ENCODE measurements at regions not wholly inside any gene's neighbourhood (a gene's known extent, or its start where the extent isn't known, plus 50 kb on each side); places are given as distances from the start of the nearest gene placed in this dataset.

GRCh38 chr4:59240011-59240410, 1960.1 kb upstream of the ADGRL3 start:
- Histone ChIP-seq H3K4me1 (no peaks in the 10 kb centered on the region), H3K27me3 (no peaks in the 10 kb centered on the region), H3K9me3 (peaks cover 0 to 5% (median 0%) of the 10 kb centered on the region in 4 donors), H3K4me3 (no peak overlapping the region), H3K36me3 (no peaks in the 10 kb centered on the region), H3K27ac (no peak overlapping the region)
- intact Hi-C loops (cut with DNase I; ENCODE audit: low total_unique reads), result no loop called here
- TF ChIP-seq POLR2A (IDR thresholded peaks at IDR 0.05) (no peak), CTCF (IDR thresholded peaks at IDR 0.05) (no peak), EP300 (IDR thresholded peaks at IDR 0.05) (no peak), POLR2AphosphoS5 (IDR thresholded peaks at IDR 0.05) (no peak)
- WGBS, 5 donors, result 43 to 55% (median 50%) methylated on average over 7 of the region's 7 CpGs
- DNase-seq, result no peak

DNA sequence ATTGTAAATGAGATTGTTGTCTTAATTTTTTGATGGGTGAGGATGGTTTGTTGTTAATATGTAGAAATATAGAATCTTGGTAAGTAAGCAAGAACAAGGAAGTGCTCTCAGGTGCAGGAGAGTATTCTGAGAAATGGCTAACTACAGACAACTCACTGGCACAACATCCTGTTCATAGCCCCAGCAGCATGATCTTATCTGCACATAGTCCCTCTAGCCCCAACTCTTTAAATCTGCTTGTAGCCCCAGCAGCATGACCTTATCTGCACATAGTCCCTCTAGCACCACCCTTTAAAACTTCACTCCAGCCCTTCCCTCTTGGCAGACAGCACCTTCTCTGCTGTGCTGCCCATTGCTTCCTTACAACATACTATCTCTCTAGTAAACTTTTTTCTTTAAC, 1957.1 kb upstream of the ADGRL3 start:
- Histone ChIP-seq H3K27ac (no peak overlapping the region), H3K4me1 (no peaks in the 10 kb centered on the region), H3K9me3 (peaks cover 0 to 5% (median 0%) of the 10 kb centered on the region in 4 donors), H3K4me3 (no peak overlapping the region), H3K27me3 (no peaks in the 10 kb centered on the region), H3K36me3 (no peaks in the 10 kb centered on the region)
- no peak for TF ChIP-seq CTCF (IDR thresholded peaks at IDR 0.05)
- TF ChIP-seq POLR2AphosphoS5 (IDR thresholded peaks at IDR 0.05), result no peak
- TF ChIP-seq POLR2A (IDR thresholded peaks at IDR 0.05), result no peak
- no peak for TF ChIP-seq EP300 (IDR thresholded peaks at IDR 0.05)
- DNase-seq, result no peak
- intact Hi-C loops (cut with DNase I; ENCODE audit: low total_unique reads), result no loop called here

DNA sequence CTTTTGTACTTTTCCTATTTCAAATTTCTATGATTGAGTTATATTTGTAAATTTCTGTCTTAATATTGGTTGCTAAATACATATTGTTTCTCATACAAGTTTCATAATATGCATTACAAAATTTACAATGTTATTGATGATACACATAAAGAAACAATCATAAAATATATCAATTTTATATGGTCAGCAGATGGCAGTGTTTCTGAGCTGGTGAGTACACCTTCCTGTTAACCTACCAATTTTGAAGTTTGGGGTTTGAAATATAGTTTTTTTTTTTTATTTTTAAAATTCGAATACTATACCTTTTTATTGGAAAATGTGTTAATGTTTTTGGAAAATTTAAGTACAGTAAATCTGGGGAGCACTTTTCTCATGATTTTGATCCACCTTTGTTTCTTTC, 1953.1 kb upstream of the ADGRL3 start:
- intact Hi-C loops (cut with DNase I; ENCODE audit: low total_unique reads), result no loop called here
- Histone ChIP-seq H3K4me1 (no peaks in the 10 kb centered on the region), H3K27me3 (no peaks in the 10 kb centered on the region), H3K27ac (no peak overlapping the region), H3K4me3 (no peak overlapping the region), H3K9me3 (peaks cover 0 to 5% (median 0%) of the 10 kb centered on the region in 4 donors), H3K36me3 (no peaks in the 10 kb centered on the region)
- 2 to 12% (median 3%) methylated on average over 1 of the region's 1 CpG for WGBS, 5 donors
- TF ChIP-seq POLR2AphosphoS5 (IDR thresholded peaks at IDR 0.05) (no peak), CTCF (IDR thresholded peaks at IDR 0.05) (peak in 2 of 7 experiments; percentile 7 to 13)
- DNase-seq, result peak in 1 of 2 donors; percentile 5

DNA sequence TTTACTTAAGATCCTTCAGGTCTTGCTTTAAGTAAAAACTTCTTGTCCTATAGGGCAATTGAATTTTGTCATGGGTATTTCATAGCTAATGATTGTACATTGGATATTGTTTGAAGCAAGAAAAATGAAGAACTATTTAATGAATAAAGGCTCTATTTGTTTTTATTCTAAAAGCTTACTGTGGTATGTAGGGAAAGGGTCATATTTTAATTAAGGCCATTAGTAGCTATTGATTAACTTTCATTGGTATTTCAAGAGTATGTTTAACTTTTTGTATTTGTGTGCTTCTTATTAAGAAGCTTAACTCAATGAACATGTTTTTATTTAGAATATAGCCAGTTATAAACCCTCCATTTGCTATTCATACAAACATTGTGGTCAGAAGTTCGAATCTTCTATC, 1951.8 kb upstream of the ADGRL3 start:
- DNase-seq, result no peak
- 25 to 41% (median 39%) methylated on average over 1 of the region's 1 CpG for WGBS, 5 donors
- Histone ChIP-seq H3K4me3 (no peak overlapping the region), H3K9me3 (no peaks in the 10 kb centered on the region), H3K36me3 (no peaks in the 10 kb centered on the region), H3K27ac (no peak overlapping the region), H3K4me1 (no peaks in the 10 kb centered on the region), H3K27me3 (no peaks in the 10 kb centered on the region)
- intact Hi-C loops (cut with DNase I; ENCODE audit: low total_unique reads), result no loop called here
- no peak for TF ChIP-seq CTCF (IDR thresholded peaks at IDR 0.05)
- no peak for TF ChIP-seq EP300 (IDR thresholded peaks at IDR 0.05)
- no peak for TF ChIP-seq POLR2A (IDR thresholded peaks at IDR 0.05)
- TF ChIP-seq POLR2AphosphoS5 (IDR thresholded peaks at IDR 0.05), result no peak
